Fibroblast of pulmonary artery (primary cell): ENCODE measurements at regions not wholly inside any gene's neighbourhood (a gene's known extent, or its start where the extent isn't known, plus 50 kb on each side); places are given as distances from the start of the nearest gene placed in this dataset.

Source experiments
- DNase-seq: peaks from one replicate; pipeline ENCODE4 v3.0.0-alpha.2; 2010; ENCODE audit warnings: low read depth
- H3K4me3 ChIP-seq: replicated peaks from 2 replicates; pipeline ENCODE4 v1.5.1; 2011; ENCODE audit warnings: low read depth, mild to moderate bottlenecking, control low read depth, low read length, moderate library complexity
- TF ChIP-seq, protein P1 (sequence below): IDR thresholded peaks from 2 replicates; pipeline ENCODE4 v1.5.1; 2011; ENCODE audit warnings: mild to moderate bottlenecking, control low read depth, low read length, inconsistent platforms; ENCODE audit errors: missing control alignments

GRCh38 chr9:13744261-13744901 lies 464.9 kb upstream of the MPDZ start:
- TF ChIP-seq, protein P1, sequence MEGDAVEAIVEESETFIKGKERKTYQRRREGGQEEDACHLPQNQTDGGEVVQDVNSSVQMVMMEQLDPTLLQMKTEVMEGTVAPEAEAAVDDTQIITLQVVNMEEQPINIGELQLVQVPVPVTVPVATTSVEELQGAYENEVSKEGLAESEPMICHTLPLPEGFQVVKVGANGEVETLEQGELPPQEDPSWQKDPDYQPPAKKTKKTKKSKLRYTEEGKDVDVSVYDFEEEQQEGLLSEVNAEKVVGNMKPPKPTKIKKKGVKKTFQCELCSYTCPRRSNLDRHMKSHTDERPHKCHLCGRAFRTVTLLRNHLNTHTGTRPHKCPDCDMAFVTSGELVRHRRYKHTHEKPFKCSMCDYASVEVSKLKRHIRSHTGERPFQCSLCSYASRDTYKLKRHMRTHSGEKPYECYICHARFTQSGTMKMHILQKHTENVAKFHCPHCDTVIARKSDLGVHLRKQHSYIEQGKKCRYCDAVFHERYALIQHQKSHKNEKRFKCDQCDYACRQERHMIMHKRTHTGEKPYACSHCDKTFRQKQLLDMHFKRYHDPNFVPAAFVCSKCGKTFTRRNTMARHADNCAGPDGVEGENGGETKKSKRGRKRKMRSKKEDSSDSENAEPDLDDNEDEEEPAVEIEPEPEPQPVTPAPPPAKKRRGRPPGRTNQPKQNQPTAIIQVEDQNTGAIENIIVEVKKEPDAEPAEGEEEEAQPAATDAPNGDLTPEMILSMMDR = no peak
- no peak for DNase-seq
- H3K4me3 ChIP-seq = no peak overlapping the region

DNA sequence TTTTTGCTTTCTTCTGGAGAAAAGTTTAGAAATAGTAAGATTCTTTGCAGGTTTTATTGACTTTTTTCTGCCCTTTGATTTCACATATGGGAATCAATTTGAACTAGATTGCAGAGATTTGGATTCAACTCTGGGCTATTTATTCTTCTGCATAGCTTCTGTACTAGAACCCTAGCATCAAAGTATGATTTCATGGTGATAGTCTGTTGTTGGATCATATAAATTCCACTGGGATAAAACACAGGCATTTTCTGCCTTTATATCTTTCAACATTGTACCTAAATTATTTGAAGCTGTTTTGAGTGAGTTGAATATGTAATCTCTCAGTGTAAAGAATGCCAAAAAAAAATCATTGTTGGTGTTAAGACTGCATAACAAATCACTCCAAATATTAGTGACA lies 458.4 kb upstream of the MPDZ start:
- no peak for DNase-seq
- no peak overlapping the region for H3K4me3 ChIP-seq
- TF ChIP-seq, protein P1 = no peak

DNA sequence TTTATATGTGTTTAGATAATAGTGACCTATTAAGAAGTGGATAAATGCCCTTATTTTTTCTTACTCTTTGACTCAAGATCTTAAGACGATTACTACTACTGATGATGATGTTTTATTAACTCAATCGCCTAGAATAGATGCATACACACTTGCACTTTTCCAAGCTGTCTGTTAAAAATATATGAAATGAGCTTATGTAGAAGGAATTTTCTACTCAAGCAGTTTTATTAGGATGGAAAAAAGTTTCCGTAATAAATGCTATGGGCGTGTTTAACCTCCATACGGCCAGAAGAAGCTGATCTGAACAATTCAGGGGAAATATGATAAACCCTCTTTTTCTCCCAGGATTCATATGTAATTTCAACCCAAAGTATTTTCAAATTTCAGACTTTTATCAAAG lies 455.7 kb upstream of the MPDZ start:
- TF ChIP-seq, protein P1 = no peak
- DNase-seq = no peak
- no peak overlapping the region for H3K4me3 ChIP-seq

- TF ChIP-seq, protein P1 = no peak
- H3K4me3 ChIP-seq = no peak overlapping the region
- no peak for DNase-seq
Observed at GRCh38 chr9:13734601-13735000, 455.1 kb upstream of the MPDZ start.

DNA sequence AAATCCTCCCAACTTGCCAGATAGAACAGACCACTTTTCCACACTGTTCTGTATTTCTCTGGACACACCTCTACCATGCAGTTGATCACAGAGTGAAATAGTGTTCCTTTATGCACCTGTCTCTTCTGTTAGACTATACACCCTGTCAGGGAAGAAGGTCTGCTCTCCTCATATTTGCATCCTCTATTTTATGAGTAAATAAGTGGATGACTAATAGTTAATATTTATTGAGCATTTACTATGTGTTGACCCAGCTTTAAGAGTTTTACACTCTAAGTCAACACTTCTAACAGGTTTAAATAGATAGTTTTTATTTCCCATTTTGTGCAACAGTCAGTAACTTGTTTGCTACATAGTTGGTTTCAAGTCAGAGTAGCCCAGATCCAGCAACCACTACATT lies 452.8 kb upstream of the MPDZ start:
- TF ChIP-seq, protein P1 = no peak
- DNase-seq = no peak
- H3K4me3 ChIP-seq = no peak overlapping the region

DNA sequence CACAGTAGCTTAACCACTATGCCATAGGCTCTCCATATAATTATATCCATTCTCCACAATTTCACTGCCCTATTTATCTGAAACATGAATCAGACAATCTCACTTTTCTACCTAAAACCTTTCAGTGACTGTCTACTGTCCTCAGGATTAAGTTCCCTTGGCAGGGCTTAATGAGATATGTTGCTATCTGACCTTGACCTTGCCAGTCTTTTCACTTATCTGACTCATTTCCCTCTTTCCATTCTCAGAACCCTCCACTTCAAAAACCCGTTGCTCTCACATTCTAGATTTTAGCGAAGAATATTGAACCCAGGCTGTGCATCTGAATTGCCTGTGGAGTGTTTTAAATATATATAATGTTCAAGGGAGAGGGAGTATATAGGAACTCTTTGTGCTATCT lies 452.1 kb upstream of the MPDZ start:
- TF ChIP-seq, protein P1 = no peak
- no peak for DNase-seq
- H3K4me3 ChIP-seq = no peak overlapping the region

DNA sequence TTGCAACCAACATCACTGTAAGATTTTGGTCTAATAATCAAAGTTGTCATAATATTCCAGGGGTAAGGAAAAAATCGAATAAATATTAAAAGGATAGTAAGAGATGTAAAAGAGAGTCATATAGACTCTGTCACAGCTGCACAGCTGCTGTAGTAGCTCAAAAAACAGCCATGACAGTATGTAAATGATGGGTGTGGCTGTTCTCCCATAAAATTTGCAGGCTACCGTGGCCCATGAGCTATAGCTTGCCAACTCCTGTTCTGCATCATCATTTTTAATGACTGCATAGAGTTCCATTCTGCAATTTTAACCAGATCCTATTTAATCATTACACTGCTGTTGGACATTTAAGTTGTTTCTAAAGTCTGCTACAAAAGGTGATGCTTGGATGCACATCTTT lies 450.5 kb upstream of the MPDZ start:
- H3K4me3 ChIP-seq = no peak overlapping the region
- DNase-seq = no peak
- TF ChIP-seq, protein P1 = no peak
